Ureter (tissue), 1 donor: ENCODE measurements at regions not wholly inside any gene's neighbourhood (a gene's known extent, or its start where the extent isn't known, plus 50 kb on each side); places are given as distances from the start of the nearest gene placed in this dataset.
"Not testable (repeated sequence)": the region's sequence is repeated elsewhere in the genome, so short reads cannot be mapped to it uniquely, and the experiment has no call there.

Experiments
- DNase-seq: peaks from one replicate; pipeline ENCODE4 v3.0.0-alpha.2; 2020; ENCODE audit warnings: low spot score
- donor health status: DM: yes; HTN: yes; CAD: no.

DNA sequence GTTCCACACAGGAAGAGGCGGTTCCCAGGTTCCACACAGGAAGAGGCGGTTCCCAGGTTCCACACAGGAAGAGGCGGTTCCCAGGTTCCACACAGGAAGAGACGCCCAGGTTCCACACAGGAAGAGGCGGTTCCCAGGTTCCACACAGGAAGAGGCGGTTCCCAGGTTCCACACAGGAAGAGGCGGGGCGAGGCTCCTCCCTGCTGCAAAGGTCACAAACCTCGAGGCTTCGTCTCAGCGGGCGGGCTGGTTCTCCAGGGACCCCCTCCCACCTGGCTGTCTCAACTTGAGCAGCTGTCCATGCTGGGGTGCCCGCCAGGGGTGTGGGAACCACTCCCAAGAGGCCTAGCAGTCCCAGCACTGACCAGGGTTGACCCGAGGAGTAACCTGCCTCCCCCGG lies 94.3 kb upstream of the RUFY1 start:
- DNase-seq, result not testable (repeated sequence)

DNA sequence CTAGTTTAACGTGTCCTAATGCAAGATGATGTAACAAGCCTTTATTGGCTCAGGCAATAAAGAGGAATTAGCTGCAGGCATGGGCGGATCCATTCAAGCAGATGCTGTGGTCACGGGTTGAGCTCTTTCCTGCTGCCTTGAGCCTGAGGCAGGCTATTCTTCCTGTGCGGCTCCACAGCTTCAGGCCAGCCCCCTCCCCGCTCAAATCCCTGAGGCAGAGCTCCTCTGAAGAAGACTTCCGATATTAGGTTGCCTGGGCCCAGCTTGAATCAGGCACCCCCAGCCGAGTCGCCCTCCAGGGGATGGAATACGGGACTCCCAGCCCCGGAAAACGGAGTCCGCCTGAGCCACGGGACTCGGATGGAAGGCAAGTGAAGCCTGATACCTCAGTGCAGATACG lies 95.0 kb upstream of the RUFY1 start:
- DNase-seq, result no peak

DNA sequence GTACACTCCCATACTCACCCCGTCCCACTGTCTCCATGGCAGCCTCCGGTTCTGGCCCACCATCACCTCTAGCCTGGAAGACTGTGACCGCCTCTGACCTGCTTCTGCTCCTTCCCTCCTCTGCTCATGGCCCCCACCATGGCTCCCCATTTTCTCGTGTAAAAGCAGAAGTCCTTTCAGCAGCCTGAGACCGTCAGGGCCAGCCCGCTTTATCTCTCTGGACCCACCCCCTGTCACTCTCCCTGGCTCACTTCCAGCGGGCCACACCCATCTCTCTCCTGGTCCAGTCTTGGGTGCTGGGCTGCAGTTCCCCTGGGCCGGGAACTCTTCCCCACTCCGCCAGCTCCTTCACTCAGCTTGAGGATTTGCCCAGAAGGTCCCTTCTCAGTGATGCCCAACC lies 96.0 kb upstream of the RUFY1 start:
- DNase-seq, result no peak

DNA sequence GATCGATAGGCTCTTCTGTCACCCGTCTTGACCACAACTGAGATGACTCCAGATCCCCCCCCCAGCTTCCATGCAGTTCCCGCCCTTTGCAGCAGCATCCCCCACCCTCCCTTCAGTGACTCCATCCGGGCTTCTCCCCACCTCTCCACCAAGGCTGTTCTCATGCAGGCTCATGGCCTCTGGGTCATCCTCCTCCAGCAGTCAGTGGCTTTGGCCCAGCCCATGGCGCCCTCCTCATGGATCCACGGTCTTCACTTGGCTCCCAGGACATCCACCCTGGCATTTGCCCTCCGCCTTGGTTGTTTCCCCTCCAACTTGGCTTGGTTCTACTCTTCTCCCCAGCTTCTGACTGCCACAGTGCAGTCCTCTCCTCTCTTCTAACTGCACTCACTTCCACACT lies 96.7 kb upstream of the RUFY1 start:
- DNase-seq, result no peak

DNA sequence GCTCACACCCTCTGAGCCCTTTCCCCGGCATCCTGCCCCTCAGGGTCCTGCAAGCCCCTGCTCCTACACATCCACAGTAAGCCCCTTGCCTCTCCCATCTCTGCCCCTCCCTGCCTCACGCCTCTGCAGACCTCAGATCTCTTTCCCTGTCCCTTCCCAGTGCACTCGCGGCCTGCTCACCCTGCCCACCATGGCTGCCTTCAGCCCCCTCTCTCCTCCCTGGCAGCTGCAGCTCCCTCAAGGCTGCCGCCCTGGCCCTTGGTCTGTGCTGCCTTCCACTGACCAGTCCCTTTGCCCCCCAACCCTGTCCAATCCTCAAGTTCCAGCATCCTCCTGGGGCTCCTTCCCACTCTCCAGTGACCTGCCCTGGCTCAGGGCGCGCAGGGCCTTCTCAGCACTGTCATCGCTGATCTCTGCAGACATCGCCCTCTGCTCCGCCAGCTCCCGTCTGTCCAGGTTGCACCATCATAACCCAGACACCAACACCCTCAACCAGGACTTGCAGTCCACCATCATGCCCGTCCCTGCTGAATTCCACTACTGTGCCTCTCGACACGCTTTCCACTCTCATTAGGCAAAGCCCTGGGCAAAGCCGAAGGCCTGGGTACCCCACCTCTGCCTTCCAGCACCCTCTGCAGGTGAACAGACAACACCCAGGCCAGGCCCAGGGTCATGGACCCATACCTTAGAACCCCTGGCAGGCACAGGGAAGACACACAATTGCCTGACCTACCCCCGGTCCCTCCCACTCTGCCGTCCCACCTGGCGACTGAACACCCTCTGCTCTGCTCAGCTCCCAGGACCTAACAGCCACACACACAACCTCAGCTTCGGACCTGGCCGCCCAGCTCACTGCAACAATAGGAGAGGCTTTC lies 97.8 kb upstream of the RUFY1 start:
- DNase-seq, result no peak

DNA sequence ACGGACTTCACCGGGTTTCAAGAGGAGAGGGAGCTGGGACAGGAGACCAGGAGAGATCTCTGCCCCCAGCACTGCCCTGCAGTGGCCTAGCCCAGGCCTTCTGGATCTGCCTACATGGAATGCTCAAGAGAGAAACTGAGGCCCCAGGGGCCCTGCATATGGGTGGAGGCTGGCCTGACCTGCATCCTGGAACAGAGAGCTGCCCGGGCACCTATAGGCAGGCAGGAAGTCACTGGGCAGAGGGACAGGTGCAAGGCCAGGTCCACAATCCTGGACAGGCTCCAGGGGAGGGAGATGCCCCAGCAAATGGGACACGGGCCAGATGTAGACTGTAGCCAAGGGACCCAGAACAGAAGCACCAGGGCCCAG lies 98.5 kb upstream of the RUFY1 start:
- DNase-seq, result no peak

DNA sequence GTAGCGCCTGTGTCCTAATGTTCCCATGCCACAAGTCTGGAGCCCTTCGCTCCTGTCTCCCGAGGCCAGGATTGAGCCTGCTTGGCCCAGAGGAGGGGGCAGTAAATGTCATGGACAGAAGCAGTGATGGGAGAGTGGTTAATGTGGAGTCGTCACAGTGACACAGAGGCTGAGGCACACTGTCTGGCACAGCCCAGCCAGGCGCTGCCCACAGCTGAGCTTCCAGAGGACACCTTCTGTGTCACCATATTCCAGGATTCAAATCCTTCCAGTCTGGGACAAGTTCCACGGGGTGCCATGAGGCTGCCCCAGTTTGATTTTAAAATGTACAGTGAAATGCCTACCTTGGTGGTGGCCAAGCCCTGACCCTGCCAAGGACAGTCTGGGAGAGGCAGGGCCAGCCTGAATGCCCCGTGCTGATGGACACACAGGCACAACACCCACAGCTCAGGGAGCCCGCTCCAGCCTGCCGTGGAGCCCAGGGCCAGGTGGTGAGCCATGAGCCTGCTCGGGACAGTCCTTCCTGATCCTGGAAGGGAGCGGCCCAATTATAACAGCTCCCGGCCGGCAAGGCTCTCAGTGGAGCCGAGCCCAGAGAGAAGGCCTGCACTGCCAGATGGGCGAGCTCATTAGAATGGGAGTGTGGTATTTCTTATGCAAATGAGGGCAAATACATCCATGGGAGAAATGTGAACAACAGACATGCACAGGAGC lies 99.1 kb upstream of the RUFY1 start:
- DNase-seq, result no peak

DNA sequence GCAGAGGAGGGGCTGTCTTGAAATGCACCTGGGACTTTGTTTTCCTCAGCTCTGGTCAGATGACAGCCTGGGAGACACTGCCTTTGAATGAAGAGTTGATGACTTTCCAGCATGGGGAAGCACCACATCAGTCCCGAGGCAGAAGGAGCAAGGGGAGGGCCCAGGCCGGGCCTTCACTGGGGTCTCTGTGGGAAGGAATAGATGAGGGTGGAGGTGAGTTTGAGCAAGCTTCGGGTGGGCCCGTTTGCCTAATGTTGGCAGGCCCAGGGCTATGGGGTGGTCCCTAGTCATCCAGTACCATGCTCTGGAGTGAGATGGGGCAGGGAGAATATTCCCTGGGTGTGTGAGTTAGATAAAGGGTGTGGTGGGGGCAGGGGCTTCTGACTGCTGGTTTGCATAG lies 100.4 kb upstream of the RUFY1 start:
- not testable (repeated sequence) for DNase-seq

DNA sequence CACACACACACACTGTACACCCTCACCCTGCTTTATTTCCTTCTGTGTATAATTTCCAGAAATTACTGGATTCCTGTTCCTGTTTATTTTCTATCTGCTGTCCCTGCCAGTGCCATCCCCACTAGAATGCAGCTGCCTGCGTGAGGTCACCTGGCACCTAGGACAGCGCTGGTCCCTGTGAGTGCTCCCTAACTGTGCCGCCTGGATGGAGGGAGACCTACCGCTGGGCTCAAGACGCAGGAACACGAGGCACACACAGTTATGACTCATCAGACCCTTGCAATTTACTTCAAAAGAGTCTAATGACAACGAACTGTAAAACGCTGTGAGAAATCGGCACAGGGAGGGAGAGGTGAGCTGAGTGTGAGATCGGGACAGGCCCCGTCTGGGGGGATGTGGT lies 102.1 kb upstream of the RUFY1 start:
- not testable (repeated sequence) for DNase-seq

DNA sequence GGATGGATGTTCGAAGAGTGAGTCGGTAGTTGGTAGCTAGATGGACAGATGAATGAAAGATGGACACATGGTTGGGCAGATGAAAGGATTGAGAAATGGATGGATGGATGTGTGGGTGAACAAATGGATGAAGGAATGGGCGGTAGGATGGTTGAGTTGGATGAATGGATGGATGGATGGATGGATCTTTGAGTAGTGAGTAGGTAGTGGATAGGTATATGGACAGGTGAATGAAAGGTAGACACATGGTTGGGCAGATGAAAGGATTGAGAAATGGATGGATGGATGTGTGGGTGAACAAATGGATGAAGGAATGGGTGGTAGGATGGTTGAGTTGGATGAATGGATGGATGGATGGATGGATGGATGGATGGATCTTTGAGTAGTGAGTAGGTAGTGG lies 97.0 kb upstream of the ADAMTS2 start:
- DNase-seq, result not testable (repeated sequence)

DNA sequence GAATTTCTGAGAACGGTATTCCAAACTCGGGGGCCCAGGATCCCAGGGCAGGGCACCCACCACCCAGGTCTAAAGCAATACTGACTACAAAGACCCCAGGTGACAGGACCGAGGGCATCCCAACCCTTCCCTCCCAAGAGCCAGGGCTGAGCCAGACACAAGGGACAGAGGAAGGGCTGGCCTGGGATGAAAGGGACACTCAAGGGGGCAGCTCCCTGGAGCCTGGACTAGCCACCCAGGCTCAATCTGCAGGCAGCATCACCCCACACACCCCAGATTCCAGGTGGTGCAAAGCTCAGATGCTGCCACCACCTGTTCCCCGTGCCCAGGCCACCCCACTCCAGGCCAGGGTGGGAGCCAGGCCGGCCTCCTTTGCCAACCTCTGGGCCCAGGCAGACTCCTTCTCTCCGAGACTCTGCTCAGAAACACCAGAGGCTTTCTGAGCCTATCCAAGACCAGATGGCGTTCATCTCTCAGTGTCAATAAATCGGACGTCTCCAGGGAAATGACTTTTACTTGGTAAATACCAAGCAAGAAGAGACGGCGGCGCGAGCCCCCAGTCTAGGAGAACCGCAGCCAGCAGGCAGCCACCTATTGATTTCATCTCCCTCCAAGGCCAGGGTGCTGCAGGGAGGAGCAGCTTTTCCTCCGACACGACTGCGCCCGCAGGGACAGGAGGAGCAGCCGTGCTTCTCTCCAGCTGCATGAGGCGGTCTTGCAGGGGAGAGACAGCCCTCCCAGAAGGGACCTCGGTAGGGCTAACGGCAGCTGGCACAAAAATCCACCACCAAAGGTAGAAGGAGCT lies 94.1 kb upstream of the ADAMTS2 start:
- DNase-seq, result no peak

DNA sequence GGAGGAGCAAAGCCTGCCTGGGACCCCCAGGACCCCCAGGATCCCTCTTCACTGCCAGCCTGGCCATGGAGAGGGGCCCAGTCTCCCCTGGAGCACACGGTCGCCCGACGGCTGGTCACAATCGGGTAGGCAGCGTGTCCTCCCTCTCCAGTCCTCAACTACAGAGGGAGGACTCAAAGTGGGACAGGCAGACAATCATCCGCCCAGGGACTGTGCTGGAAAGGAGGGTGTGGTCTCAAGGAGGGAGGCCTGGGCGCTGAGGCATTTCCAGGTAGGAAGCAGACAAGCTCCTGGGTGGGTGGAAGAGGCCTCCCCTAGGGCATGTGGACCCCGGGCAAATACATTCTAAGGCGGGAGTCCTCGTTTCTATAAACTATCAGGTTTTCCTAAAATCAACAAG lies 93.2 kb upstream of the ADAMTS2 start:
- no peak for DNase-seq

DNA sequence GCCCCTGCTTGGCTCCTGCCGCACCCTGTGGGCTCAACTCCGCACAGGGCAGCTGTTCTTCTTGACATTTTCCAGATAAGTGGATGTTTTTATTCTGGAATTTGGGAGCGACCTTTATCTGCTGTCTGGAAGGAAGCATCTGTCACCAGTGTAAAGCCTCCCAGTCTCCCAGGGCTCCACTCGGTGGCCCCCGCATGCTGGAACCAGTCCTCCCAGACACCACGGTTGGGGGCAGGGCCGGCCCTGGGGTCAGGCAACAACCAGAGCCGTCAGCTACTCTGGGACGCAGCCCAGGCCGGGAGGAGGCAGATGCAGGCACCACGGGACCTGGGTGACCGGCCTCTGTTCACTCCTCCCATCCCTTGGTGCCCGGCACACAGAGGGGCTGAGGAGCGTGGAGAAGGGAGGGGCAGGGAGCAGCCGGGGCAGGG lies 92.8 kb upstream of the ADAMTS2 start:
- no peak for DNase-seq

DNA sequence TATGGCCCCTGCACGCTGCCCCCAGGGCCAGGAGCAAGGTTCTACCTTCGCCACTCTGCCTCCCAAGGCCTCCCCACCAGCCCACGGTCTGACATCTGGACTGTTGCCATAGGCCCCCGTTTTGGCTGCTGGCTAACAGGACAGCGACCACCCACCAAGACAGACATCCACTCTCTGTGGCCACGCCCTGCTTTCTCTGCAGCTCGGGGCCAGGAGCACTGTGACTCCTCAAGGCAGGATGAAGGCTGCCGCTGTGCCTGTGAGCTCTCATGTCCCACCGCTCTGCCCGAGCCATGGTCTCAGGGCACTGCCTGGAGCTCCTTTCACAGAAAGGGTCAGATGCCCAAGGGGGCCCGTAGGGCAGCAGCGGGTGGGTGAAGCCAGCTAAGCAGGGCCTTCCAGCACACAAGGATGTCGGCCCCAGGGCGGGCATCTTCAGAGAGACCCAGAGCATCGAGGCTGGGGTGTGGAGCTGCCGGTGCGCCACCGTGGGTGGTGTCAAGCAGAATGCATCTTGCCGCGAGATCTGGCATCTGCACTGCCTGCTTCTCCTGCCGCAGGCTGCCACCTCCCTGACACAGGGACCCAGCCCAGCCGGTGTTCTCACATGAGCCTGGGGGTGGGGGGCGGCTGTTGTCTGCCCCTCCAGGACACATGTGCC lies 92.2 kb upstream of the ADAMTS2 start:
- no peak for DNase-seq

DNA sequence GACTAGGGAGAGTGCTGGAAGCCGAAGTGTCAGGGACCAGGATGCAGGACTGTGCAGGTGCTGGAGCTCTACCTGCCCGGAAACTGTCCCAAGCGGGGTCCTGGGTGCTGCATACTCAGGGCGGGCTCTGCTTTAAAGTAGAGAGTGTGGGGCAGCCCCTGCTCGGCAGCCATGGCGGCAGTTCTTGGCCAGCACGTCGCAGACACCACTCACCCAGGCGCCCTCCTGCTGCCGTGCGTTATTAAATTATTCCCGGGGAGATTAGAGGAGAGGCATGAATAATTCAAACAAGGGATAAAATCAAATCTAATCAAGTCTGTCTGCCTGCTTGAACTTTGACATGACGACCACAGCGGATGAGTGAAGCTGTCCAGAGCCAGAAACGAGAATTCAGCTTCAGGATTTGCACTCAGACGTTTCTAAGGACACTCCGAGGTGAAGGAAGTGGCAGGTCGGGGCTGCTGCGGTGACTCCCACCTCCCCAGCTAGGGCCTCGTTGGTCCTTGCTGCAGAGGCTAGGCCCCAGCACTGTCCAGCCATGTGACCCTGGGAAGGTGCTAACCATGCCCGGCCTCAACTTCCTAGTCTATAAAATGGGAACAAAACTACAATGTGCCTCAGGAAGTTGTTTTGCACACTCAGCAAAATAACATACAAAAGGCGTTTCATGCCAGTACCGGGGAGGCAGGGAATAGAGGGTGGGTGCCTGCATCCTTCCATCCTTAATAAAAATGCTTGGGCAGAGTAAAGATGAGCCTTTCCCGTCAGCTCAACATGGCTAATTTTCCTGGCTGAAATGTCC lies 91.3 kb upstream of the ADAMTS2 start:
- DNase-seq, result no peak

DNA sequence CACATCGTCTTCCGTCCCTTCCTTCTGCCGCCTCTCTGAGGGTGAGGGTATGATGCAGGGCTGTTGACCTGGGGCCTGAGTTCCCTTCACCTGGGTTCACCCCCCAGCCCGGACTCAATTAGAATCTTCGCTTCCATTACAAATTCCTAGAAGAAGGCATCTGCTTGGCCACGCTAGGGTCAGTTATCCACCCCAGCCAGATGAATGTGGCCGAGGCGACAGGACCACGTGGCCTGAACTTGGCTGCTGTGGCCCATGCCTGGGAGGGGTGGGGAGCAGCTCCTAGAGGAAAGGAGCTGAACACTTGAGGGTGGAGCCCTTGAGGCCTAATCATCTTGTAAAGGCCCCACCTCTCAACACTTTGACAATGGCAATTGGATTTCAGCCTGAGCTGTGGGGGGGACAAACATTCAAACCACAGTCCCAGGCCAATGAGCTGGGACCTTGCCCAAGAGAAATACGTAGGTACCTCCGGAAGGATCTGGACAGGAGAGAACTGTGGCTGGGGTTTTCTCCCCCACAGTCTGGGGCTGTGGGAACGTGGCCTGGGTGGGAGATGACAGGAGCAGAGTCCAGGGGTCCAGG lies 90.6 kb upstream of the ADAMTS2 start:
- DNase-seq, result no peak

DNA sequence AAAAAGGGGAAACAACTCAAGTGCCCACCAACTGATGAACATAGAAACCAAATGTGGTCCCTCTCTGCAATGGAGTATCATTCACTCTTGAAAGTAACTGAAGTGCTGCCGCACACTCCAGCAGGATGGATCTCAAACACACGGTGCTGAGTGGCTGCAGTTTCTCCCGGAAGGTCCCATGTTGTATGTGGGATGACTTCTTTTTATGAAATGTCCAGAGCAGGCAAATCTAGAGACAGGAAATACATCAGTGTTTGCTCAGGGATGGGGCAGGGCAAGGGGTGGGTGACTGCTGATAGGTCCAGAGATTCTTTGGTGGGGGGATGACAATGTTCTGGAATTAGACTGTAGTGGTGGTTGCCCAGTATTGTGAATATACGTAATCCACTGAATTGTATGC lies 89.9 kb upstream of the ADAMTS2 start:
- DNase-seq, result no peak

DNA sequence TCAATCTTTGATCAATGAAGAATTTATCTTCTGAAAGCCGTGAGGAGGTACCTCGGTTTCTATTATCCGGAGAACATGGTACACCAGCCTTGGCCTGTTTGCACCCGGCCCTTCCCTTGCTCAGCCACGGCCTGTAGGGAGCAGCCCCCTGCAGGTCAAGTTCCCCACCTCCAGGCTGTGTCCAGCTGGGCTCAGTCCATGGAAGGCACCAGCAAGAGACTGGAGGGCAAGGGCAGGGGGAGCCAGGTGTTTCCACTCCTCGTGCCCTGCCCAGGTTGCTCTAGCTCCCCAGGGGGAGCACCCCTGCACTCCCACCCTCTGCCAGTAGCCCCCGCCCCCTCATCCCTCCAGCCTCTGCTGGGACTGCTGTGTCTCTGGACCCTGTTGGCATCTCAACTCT lies 87.3 kb upstream of the ADAMTS2 start:
- DNase-seq, result no peak

DNA sequence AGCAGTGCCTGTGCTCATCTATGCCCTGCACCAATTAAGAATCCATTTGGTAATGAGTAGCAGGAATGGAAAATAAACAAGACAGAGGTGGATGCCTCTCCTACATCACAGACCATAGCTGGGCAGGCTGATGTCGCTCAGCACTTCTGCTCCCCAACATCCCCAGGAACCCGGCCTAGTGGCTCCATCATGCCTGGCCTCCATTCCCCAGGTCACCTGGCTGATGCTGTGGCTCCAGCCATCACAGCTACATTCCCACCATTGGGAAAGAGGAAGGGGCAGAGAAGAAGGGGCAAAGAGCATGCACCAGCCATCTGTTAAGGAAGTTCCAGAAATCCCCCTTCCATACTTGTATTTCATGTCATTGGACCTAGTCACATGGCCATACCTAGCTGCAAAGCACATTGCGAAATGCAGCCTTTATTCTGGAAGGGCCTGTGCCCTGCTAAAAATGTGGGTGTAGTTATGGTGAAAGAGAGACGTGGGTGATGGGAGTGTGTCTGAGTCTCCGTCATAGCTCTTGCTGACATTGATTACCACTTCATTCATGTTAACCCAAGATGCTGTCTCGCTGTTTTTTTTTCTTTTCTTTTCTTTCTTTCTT lies 86.1 kb upstream of the ADAMTS2 start:
- DNase-seq, result no peak
